ENCODE measurements at regions not wholly inside any gene's neighbourhood (a gene's known extent, or its start where the extent isn't known, plus 50 kb on each side); places are given as distances from the start of the nearest gene placed in this dataset.

DNA sequence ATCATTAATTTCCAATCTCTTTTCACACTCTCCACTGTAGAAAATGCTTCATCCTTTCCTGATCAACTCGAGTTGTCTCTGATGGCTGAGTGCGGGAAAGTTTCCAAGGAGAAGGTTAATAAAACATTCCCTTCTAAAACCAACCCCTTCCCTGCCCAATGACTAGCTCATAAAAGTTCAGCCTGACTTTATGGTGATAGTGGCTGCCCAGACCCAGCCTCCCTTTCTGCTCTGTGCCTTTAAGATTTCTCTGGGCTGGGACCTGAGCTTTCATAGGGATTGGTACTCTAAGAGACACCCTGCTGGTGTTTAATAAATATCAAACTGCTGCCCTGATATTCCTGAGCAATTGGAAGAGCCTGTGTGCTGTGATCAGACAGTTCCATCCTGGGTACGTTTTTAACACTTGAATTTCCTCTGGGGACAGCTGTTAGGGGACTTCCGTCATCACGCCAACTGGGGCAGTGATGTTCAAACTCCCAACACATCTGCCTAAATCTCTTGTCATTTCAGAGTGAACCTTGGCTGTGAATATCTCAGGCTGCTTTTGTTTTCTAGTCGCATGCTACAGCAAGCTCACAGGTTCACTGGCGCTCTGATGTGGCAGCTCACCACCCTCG, 195.0 kb upstream of the KIRREL3 start:
- TF ChIP-seq, protein P1, sequence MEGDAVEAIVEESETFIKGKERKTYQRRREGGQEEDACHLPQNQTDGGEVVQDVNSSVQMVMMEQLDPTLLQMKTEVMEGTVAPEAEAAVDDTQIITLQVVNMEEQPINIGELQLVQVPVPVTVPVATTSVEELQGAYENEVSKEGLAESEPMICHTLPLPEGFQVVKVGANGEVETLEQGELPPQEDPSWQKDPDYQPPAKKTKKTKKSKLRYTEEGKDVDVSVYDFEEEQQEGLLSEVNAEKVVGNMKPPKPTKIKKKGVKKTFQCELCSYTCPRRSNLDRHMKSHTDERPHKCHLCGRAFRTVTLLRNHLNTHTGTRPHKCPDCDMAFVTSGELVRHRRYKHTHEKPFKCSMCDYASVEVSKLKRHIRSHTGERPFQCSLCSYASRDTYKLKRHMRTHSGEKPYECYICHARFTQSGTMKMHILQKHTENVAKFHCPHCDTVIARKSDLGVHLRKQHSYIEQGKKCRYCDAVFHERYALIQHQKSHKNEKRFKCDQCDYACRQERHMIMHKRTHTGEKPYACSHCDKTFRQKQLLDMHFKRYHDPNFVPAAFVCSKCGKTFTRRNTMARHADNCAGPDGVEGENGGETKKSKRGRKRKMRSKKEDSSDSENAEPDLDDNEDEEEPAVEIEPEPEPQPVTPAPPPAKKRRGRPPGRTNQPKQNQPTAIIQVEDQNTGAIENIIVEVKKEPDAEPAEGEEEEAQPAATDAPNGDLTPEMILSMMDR (IDR thresholded peaks at IDR 0.05) = no peak
- TF ChIP-seq, protein P2, sequence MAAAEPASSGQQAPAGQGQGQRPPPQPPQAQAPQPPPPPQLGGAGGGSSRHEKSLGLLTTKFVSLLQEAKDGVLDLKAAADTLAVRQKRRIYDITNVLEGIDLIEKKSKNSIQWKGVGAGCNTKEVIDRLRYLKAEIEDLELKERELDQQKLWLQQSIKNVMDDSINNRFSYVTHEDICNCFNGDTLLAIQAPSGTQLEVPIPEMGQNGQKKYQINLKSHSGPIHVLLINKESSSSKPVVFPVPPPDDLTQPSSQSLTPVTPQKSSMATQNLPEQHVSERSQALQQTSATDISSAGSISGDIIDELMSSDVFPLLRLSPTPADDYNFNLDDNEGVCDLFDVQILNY (CRISPR knock-in tag; IDR thresholded peaks at IDR 0.05) = no peak
- TF ChIP-seq SP1 (CRISPR knock-in tag; conservative IDR thresholded peaks at IDR 0.05) (no peak), NR2C2 (CRISPR knock-in tag; IDR thresholded peaks at IDR 0.05) (no peak), NR1H2 (CRISPR knock-in tag; IDR thresholded peaks at IDR 0.05) (no peak), TP53 (CRISPR knock-in tag; IDR thresholded peaks at IDR 0.05) (no peak), ZNF416 (CRISPR knock-in tag; IDR thresholded peaks at IDR 0.05) (no peak)
- TF ChIP-seq, protein P3, sequence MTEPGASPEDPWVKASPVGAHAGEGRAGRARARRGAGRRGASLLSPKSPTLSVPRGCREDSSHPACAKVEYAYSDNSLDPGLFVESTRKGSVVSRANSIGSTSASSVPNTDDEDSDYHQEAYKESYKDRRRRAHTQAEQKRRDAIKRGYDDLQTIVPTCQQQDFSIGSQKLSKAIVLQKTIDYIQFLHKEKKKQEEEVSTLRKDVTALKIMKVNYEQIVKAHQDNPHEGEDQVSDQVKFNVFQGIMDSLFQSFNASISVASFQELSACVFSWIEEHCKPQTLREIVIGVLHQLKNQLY (CRISPR knock-in tag; IDR thresholded peaks at IDR 0.05) = no peak
- TF ChIP-seq, protein P4, sequence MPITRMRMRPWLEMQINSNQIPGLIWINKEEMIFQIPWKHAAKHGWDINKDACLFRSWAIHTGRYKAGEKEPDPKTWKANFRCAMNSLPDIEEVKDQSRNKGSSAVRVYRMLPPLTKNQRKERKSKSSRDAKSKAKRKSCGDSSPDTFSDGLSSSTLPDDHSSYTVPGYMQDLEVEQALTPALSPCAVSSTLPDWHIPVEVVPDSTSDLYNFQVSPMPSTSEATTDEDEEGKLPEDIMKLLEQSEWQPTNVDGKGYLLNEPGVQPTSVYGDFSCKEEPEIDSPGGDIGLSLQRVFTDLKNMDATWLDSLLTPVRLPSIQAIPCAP (CRISPR knock-in tag; IDR thresholded peaks at IDR 0.05) = no peak
- TF ChIP-seq, protein P5, sequence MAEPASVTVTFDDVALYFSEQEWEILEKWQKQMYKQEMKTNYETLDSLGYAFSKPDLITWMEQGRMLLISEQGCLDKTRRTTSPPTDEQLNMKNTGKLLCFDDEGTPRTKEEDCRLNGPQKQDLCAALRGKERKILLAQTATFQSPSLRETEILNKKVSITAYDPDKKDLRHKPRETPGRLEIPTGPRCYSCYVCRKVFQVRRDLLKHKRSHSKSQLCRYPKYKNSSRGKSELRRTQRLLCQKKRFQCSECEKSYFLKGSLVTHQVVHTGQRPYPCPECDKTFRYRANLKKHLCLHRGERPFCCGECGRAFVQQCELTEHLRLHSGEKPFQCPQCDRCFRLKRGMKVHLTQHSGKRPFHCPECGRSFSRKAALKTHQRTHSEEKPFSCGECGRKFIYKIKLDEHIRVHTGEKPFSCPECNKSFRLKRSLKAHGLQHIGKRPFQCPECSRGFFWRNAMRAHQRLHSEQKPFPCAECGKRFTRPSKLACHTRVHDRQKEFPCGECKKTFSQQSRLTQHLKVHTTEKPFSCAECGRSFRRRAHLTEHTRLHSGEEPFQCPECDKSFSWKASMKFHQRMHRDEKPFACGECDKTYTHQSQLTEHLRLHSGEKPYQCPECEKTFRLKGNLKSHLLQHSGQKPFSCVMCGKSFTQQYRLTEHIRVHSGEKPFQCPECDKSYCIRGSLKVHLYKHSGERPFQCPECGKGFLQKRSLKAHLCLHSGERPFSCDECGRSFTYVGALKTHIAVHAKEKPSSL (CRISPR knock-in tag; conservative IDR thresholded peaks at IDR 0.05) = no peak
- TF ChIP-seq, protein P6, sequence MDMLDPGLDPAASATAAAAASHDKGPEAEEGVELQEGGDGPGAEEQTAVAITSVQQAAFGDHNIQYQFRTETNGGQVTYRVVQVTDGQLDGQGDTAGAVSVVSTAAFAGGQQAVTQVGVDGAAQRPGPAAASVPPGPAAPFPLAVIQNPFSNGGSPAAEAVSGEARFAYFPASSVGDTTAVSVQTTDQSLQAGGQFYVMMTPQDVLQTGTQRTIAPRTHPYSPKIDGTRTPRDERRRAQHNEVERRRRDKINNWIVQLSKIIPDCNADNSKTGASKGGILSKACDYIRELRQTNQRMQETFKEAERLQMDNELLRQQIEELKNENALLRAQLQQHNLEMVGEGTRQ (CRISPR knock-in tag; IDR thresholded peaks at IDR 0.05) = no peak
- TF ChIP-seq, protein P7, sequence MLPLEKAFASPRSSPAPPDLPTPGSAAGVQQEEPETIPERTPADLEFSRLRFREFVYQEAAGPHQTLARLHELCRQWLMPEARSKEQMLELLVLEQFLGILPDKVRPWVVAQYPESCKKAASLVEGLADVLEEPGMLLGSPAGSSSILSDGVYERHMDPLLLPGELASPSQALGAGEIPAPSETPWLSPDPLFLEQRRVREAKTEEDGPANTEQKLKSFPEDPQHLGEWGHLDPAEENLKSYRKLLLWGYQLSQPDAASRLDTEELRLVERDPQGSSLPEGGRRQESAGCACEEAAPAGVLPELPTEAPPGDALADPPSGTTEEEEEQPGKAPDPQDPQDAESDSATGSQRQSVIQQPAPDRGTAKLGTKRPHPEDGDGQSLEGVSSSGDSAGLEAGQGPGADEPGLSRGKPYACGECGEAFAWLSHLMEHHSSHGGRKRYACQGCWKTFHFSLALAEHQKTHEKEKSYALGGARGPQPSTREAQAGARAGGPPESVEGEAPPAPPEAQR (CRISPR knock-in tag; IDR thresholded peaks at IDR 0.05) = no peak

All from WTC11 (cell line).